ENCODE measurements at regions not wholly inside any gene's neighbourhood (a gene's known extent, or its start where the extent isn't known, plus 50 kb on each side); places are given as distances from the start of the nearest gene placed in this dataset.

DNA sequence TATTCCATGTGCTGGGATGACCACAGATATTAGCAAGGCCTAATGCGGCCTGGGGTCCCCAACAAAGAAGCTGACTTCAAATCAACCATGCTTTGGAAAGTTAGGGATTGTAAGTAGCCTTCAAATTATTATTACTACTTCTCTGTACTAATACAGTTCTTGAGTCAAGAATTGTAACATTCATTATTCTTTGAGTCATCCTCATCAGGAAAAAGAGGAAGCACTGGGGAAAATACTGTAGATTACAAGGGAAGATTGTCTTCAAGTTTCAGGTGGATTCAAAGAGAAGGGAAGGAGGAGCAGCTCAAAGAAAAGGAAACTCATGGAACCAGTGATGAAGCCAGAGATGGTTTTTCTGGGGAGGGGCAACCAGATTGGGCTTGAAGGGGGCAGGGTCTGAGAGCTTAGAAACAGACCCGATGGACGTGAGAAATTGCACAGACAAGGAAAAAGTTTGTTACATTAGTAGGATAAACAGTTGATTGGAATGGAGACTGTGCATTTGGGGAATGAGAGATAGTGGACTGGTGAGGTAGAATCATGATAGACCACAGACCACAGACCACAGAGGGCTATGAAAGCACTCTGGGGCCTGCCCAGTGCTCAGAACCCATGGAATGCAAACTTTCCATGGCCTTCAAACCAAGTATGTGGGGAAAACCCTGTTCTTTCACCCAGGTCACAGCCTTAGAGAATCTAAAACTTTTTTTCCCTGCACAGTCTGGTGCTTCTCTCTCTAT is 209.9 kb downstream of the ZNF365 start:
- Histone ChIP-seq H3K27ac (ENCODE audit: low read depth, low read length, poor library complexity, severe bottlenecking) (no peak overlapping the region), H3K27me3 (ENCODE audit: insufficient read depth, low read length) (no peaks in the 10 kb centered on the region; the same call in 1 of the 2 replicates), H4K20me1 (ENCODE audit: insufficient read depth, low read length) (no peaks in the 10 kb centered on the region), H2AFZ (ENCODE audit: low read length) (no peak overlapping the region), H3K9ac (ENCODE audit: low read length) (no peak overlapping the region), H3F3A (ENCODE audit: insufficient read depth, low read length) (no peaks in the 10 kb centered on the region), H3K4me1 (ENCODE audit: insufficient read depth, low read length, severe bottlenecking) (no peaks in the 10 kb centered on the region), H3K9me3 (ENCODE audit: low read length) (0 out of 2 replicates have a peak, but pooled peaks cover 4% of the 10 kb centered on the region), H3K36me3 (ENCODE audit: insufficient read depth, low read length) (no peaks in the 10 kb centered on the region; the same call in 1 of the 2 replicates), H3K79me2 (ENCODE audit: insufficient read depth, low read length) (no peaks in the 10 kb centered on the region), H3K4me3 (ENCODE audit: low read depth, low read length, poor library complexity, severe bottlenecking) (no peak overlapping the region), H3K9me2 (ENCODE audit: low read depth, low read length) (no peaks in the 10 kb centered on the region), H3K4me2 (ENCODE audit: low read length) (no peak overlapping the region)
- no peak for TF ChIP-seq EZH2 (IDR thresholded peaks at IDR 0.05; ENCODE audit: borderline replicate concordance, low read length)
- TF ChIP-seq, protein P1, sequence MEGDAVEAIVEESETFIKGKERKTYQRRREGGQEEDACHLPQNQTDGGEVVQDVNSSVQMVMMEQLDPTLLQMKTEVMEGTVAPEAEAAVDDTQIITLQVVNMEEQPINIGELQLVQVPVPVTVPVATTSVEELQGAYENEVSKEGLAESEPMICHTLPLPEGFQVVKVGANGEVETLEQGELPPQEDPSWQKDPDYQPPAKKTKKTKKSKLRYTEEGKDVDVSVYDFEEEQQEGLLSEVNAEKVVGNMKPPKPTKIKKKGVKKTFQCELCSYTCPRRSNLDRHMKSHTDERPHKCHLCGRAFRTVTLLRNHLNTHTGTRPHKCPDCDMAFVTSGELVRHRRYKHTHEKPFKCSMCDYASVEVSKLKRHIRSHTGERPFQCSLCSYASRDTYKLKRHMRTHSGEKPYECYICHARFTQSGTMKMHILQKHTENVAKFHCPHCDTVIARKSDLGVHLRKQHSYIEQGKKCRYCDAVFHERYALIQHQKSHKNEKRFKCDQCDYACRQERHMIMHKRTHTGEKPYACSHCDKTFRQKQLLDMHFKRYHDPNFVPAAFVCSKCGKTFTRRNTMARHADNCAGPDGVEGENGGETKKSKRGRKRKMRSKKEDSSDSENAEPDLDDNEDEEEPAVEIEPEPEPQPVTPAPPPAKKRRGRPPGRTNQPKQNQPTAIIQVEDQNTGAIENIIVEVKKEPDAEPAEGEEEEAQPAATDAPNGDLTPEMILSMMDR (IDR thresholded peaks at IDR 0.05; ENCODE audit: low read length) = no peak

DNA sequence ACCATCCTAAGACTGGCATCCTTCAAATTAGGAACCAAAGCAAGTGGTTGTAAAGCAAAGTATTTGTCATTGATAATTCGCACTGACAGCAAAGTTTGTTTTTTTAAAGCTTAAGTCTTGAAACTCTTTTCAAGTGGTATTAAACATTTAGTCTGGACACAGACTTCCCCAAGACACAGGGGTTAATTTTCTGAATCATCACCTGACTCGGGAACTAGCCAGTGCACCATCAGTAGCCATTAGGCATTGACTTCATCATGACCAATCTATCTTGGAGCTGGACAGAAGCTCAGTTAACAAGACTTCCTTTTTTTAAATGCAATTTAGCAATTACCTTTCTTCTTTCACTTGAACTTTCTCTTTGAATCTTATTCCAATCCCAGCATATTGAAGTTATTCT is 210.6 kb downstream of the ZNF365 start:
- H3F3A ChIP-seq (ENCODE audit: insufficient read depth, low read length) = no peaks in the 10 kb centered on the region
- no peaks in the 10 kb centered on the region for H3K9me2 ChIP-seq (ENCODE audit: low read depth, low read length)
- H3K79me2 ChIP-seq (ENCODE audit: insufficient read depth, low read length) = no peaks in the 10 kb centered on the region
- no peak overlapping the region for H2AFZ ChIP-seq (ENCODE audit: low read length)
- no peak for TF ChIP-seq EZH2 (IDR thresholded peaks at IDR 0.05; ENCODE audit: borderline replicate concordance, low read length)
- TF ChIP-seq, protein P1 (IDR thresholded peaks at IDR 0.05; ENCODE audit: low read length) = no peak
- H3K36me3 ChIP-seq (ENCODE audit: insufficient read depth, low read length) = no peaks in the 10 kb centered on the region; the same call in 1 of the 2 replicates
- H4K20me1 ChIP-seq (ENCODE audit: insufficient read depth, low read length) = no peaks in the 10 kb centered on the region
- no peak overlapping the region for H3K27ac ChIP-seq (ENCODE audit: low read depth, low read length, poor library complexity, severe bottlenecking)
- no peak overlapping the region for H3K9ac ChIP-seq (ENCODE audit: low read length)
- no peaks in the 10 kb centered on the region for H3K4me1 ChIP-seq (ENCODE audit: insufficient read depth, low read length, severe bottlenecking)
- H3K4me3 ChIP-seq (ENCODE audit: low read depth, low read length, poor library complexity, severe bottlenecking) = no peak overlapping the region
- 0 out of 2 replicates have a peak, but pooled peaks cover 4% of the 10 kb centered on the region for H3K9me3 ChIP-seq (ENCODE audit: low read length)
- no peak overlapping the region for H3K4me2 ChIP-seq (ENCODE audit: low read length)
- H3K27me3 ChIP-seq (ENCODE audit: insufficient read depth, low read length) = no peaks in the 10 kb centered on the region; the same call in 1 of the 2 replicates

DNA sequence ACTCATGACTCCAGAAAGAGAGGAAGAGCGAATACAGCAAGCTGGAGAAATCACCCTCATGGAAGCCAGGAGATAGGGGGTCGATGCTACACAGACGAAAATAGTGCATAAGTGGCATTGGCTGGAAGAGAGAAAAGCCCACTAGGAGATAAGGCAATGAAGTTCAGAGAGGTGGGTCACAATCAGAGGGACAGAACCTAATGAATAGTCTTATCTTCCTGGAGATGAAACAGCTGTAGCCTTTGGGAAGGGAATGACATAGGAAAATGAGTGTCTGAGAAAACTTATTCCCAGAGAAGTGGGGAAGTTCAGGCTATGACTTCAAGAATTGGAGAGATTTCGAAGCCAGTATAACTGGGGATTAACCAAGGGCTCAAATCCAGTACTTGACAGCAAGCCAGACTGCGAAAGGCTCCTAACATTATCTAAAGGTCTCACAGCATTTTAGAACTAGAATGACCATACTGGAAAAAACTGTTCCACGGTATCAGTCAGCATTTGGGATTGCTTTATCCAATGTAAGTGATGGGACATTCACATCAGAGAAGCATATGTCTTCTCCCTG is 211.1 kb downstream of the ZNF365 start:
- Histone ChIP-seq H3K36me3 (ENCODE audit: insufficient read depth, low read length) (no peaks in the 10 kb centered on the region; the same call in 1 of the 2 replicates), H3K4me2 (ENCODE audit: low read length) (no peak overlapping the region), H3K4me1 (ENCODE audit: insufficient read depth, low read length, severe bottlenecking) (no peaks in the 10 kb centered on the region), H3K9me3 (ENCODE audit: low read length) (0 out of 2 replicates have a peak, but pooled peaks cover 4% of the 10 kb centered on the region), H3K27me3 (ENCODE audit: insufficient read depth, low read length) (no peaks in the 10 kb centered on the region; the same call in 1 of the 2 replicates), H3K27ac (ENCODE audit: low read depth, low read length, poor library complexity, severe bottlenecking) (no peak overlapping the region), H3F3A (ENCODE audit: insufficient read depth, low read length) (no peaks in the 10 kb centered on the region), H3K9ac (ENCODE audit: low read length) (no peak overlapping the region), H3K4me3 (ENCODE audit: low read depth, low read length, poor library complexity, severe bottlenecking) (no peak overlapping the region), H3K9me2 (ENCODE audit: low read depth, low read length) (no peaks in the 10 kb centered on the region), H3K79me2 (ENCODE audit: insufficient read depth, low read length) (no peaks in the 10 kb centered on the region), H4K20me1 (ENCODE audit: insufficient read depth, low read length) (no peaks in the 10 kb centered on the region), H2AFZ (ENCODE audit: low read length) (no peak overlapping the region)
- TF ChIP-seq, protein P1 (IDR thresholded peaks at IDR 0.05; ENCODE audit: low read length) = no peak
- TF ChIP-seq EZH2 (IDR thresholded peaks at IDR 0.05; ENCODE audit: borderline replicate concordance, low read length) = no peak

Measured in OCI-LY1 (cell line).